HEK293 (cell line): ENCODE measurements at regions not wholly inside any gene's neighbourhood (a gene's known extent, or its start where the extent isn't known, plus 50 kb on each side); places are given as distances from the start of the nearest gene placed in this dataset.

Experiments
- CTCF ChIA-PET: fragments of 350-600 bp; formaldehyde crosslinking; extraction: SDS; loops from one replicate; lab custom pipeline; 2021; ENCODE audit warnings: antibody characterized with exemption; lab: Yijun Ruan, JAX
- POLR2A ChIA-PET: fragments of 300-600 bp; formaldehyde crosslinking; extraction: SDS; loops from one replicate; lab custom pipeline; 2020; ENCODE audit warnings: antibody characterized with exemption, inconsistent platforms; lab: Yijun Ruan, JAX
- H3K27ac ChIP-seq: fragments of 200-500 bp; sonication (Bioruptor generic); 2 replicates; pipeline ENCODE4 v1.5.1; 2014; ENCODE audit warnings: low read depth, low read length, control low read depth, inconsistent platforms; ENCODE audit errors: extremely low read depth
- H3K36me3 ChIP-seq, 2 experiments: fragments of 200-500 bp in 1 of 2; sonication (Bioruptor generic) in 1 of 2; 1 replicate in 1 of 2; 2 replicates in 1 of 2; pipeline ENCODE4 v1.5.1; 2014 to 2017; ENCODE audit warnings: inconsistent platforms in 2 of 2, low read length in 2 of 2; ENCODE audit not compliant: control insufficient read depth in 2 of 2, insufficient read depth in 1 of 2
- H3K4me1 ChIP-seq: fragments of 200-500 bp; sonication (Bioruptor generic); 2 replicates; pipeline ENCODE4 v1.5.1; 2014; ENCODE audit warnings: mild to moderate bottlenecking, low read length, inconsistent platforms; ENCODE audit not compliant: control insufficient read depth, insufficient read depth
- H3K4me3 ChIP-seq: 2 replicates; pipeline ENCODE4 v1.5.1; 2011; ENCODE audit warnings: low read depth, mild to moderate bottlenecking, control low read depth, low read length, moderate library complexity
- H3K9me3 ChIP-seq: fragments of 200-500 bp; sonication (Bioruptor generic); 2 replicates; pipeline ENCODE4 v1.5.1; 2014; ENCODE audit warnings: low read depth, low read length, inconsistent platforms; ENCODE audit not compliant: control insufficient read depth, insufficient read depth
- GLIS1 ChIP-seq: fragments of 450-650 bp; formaldehyde crosslinking; IDR thresholded peaks from 2 replicates; pipeline ENCODE4 v1.5.1; 2016; ENCODE audit warnings: missing biosample characterization, missing genetic modification characterization
- KLF7 ChIP-seq: fragments of 450-650 bp; formaldehyde crosslinking; IDR thresholded peaks from 2 replicates; pipeline ENCODE4 v1.5.1; 2016; ENCODE audit warnings: missing biosample characterization, missing genetic modification characterization, borderline replicate concordance
- PRDM1 ChIP-seq: fragments of 450-650 bp; formaldehyde crosslinking; IDR thresholded peaks from 2 replicates; pipeline ENCODE4; 2016; ENCODE audit warnings: missing biosample characterization, missing genetic modification characterization
- YY2 ChIP-seq: fragments of 450-650 bp; formaldehyde crosslinking; IDR thresholded peaks from 2 replicates; pipeline ENCODE4 v1.5.1; 2016; ENCODE audit warnings: missing biosample characterization, missing genetic modification characterization
- ZNF169 ChIP-seq: fragments of 450-650 bp; formaldehyde crosslinking; IDR thresholded peaks from 2 replicates; pipeline ENCODE4 v1.5.1; 2016; ENCODE audit warnings: missing biosample characterization, missing genetic modification characterization
- ZNF302 ChIP-seq: fragments of 450-650 bp; formaldehyde crosslinking; IDR thresholded peaks from 2 replicates; pipeline ENCODE4 v1.5.1; 2016; ENCODE audit warnings: missing biosample characterization, missing genetic modification characterization, low read depth
- ZNF354C ChIP-seq: fragments of 450-650 bp; formaldehyde crosslinking; IDR thresholded peaks from 2 replicates; pipeline ENCODE4 v1.5.1; 2016; ENCODE audit warnings: missing biosample characterization, missing genetic modification characterization, low read depth, borderline replicate concordance
- ZNF391 ChIP-seq: fragments of 450-650 bp; formaldehyde crosslinking; IDR thresholded peaks from 2 replicates; pipeline ENCODE4 v1.5.1; 2016; ENCODE audit warnings: low read depth, missing biosample characterization, missing genetic modification characterization, borderline replicate concordance
- ZNF426 ChIP-seq: fragments of 450-650 bp; formaldehyde crosslinking; IDR thresholded peaks from 2 replicates; pipeline ENCODE4 v1.5.1; 2017; ENCODE audit warnings: missing biosample characterization, missing genetic modification characterization, mild to moderate bottlenecking, inconsistent platforms, moderate library complexity
- ZNF473 ChIP-seq: fragments of 450-650 bp; formaldehyde crosslinking; IDR thresholded peaks from 2 replicates; pipeline ENCODE4 v1.5.1; 2017; ENCODE audit warnings: missing biosample characterization, missing genetic modification characterization
- ZNF514 ChIP-seq: fragments of 450-650 bp; formaldehyde crosslinking; IDR thresholded peaks from 2 replicates; pipeline ENCODE4 v1.5.1; 2016; ENCODE audit warnings: missing biosample characterization, missing genetic modification characterization
- ZNF521 ChIP-seq: fragments of 450-650 bp; formaldehyde crosslinking; IDR thresholded peaks from 2 replicates; pipeline ENCODE4 v1.5.1; 2017; ENCODE audit warnings: missing biosample characterization, mild to moderate bottlenecking, missing genetic modification characterization
- ZNF544 ChIP-seq: fragments of 450-650 bp; formaldehyde crosslinking; IDR thresholded peaks from 2 replicates; pipeline ENCODE4 v1.5.0; 2017; ENCODE audit warnings: missing biosample characterization, missing genetic modification characterization
- ZNF548 ChIP-seq: fragments of 450-650 bp; formaldehyde crosslinking; IDR thresholded peaks from 2 replicates; pipeline ENCODE4 v1.5.1; 2016; ENCODE audit warnings: missing biosample characterization, missing genetic modification characterization
- ZNF600 ChIP-seq: fragments of 450-650 bp; formaldehyde crosslinking; IDR thresholded peaks from 2 replicates; pipeline ENCODE4 v1.5.1; 2016; ENCODE audit warnings: missing biosample characterization, missing genetic modification characterization
- ZNF670 ChIP-seq: fragments of 450-650 bp; formaldehyde crosslinking; IDR thresholded peaks from 2 replicates; pipeline ENCODE4 v1.5.1; 2016; ENCODE audit warnings: missing biosample characterization, missing genetic modification characterization, low read depth
- ZNF747 ChIP-seq: fragments of 450-650 bp; formaldehyde crosslinking; IDR thresholded peaks from 2 replicates; pipeline ENCODE4 v1.5.1; 2016; ENCODE audit warnings: missing biosample characterization, missing genetic modification characterization
- ZNF776 ChIP-seq: fragments of 450-650 bp; formaldehyde crosslinking; IDR thresholded peaks from 2 replicates; pipeline ENCODE4 v1.5.0; 2017; ENCODE audit warnings: missing biosample characterization, missing genetic modification characterization, borderline replicate concordance
- ZNF785 ChIP-seq: fragments of 450-650 bp; formaldehyde crosslinking; IDR thresholded peaks from 2 replicates; pipeline ENCODE4 v1.5.1; 2016; ENCODE audit warnings: missing biosample characterization, missing genetic modification characterization
- ZNF837 ChIP-seq: fragments of 450-650 bp; formaldehyde crosslinking; IDR thresholded peaks from 2 replicates; pipeline ENCODE4 v1.5.1; 2016; ENCODE audit warnings: missing biosample characterization, missing genetic modification characterization
- ZNF843 ChIP-seq: fragments of 450-650 bp; formaldehyde crosslinking; IDR thresholded peaks from 2 replicates; pipeline ENCODE4 v1.5.1; 2016; ENCODE audit warnings: missing biosample characterization, missing genetic modification characterization
- ZXDB ChIP-seq: fragments of 450-650 bp; formaldehyde crosslinking; IDR thresholded peaks from 2 replicates; pipeline ENCODE4 v1.5.1; 2016; ENCODE audit warnings: missing biosample characterization, missing genetic modification characterization
- TF ChIP-seq, protein P1 (sequence below): fragments of 450-650 bp; formaldehyde crosslinking; IDR thresholded peaks from 2 replicates; pipeline ENCODE4 v1.5.1; 2016; ENCODE audit warnings: missing biosample characterization, missing genetic modification characterization
- TF ChIP-seq, protein P2 (sequence below): fragments of 450-650 bp; formaldehyde crosslinking; optimal IDR thresholded peaks from 2 replicates; pipeline ENCODE3; 2016; ENCODE audit warnings: missing biosample characterization, mild to moderate bottlenecking, missing genetic modification characterization
- TF ChIP-seq, protein P3 (sequence below): fragments of 450-650 bp; formaldehyde crosslinking; IDR thresholded peaks from 2 replicates; pipeline ENCODE4 v1.5.1; 2017; ENCODE audit warnings: missing biosample characterization, mild to moderate bottlenecking, missing genetic modification characterization, moderate library complexity

DNA sequence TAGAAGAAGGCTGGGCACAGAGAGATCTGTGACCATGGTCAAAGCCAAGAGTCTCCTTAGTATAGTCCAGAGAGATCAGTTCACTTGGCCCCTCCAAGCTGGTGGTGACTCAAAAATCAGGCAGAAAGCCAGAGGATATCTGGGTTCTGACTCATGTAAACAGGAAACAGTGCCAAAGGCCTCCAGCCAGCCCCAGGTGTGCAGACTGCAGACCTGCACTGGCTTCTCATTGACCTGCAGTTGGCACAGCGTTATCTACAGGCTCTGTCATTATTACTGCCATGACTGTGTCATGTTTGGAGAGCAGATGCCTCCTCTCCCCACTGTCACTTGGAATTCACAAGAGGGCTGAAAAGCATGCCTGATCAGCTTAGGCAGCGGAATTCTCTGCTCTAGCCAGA lies 295.7 kb upstream of the PRKD1 start (continued):
- TF ChIP-seq, protein P1, sequence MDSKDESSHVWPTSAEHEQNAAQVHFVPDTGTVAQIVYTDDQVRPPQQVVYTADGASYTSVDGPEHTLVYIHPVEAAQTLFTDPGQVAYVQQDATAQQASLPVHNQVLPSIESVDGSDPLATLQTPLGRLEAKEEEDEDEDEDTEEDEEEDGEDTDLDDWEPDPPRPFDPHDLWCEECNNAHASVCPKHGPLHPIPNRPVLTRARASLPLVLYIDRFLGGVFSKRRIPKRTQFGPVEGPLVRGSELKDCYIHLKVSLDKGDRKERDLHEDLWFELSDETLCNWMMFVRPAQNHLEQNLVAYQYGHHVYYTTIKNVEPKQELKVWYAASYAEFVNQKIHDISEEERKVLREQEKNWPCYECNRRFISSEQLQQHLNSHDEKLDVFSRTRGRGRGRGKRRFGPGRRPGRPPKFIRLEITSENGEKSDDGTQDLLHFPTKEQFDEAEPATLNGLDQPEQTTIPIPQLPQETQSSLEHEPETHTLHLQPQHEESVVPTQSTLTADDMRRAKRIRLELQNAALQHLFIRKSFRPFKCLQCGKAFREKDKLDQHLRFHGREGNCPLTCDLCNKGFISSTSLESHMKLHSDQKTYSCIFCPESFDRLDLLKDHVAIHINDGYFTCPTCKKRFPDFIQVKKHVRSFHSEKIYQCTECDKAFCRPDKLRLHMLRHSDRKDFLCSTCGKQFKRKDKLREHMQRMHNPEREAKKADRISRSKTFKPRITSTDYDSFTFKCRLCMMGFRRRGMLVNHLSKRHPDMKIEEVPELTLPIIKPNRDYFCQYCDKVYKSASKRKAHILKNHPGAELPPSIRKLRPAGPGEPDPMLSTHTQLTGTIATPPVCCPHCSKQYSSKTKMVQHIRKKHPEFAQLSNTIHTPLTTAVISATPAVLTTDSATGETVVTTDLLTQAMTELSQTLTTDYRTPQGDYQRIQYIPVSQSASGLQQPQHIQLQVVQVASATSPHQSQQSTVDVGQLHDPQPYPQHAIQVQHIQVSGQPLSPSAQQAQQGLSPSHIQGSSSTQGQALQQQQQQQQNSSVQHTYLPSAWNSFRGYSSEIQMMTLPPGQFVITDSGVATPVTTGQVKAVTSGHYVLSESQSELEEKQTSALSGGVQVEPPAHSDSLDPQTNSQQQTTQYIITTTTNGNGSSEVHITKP (tag by site-specific recombination): peak; percentile 68
- TF ChIP-seq ZXDB (tag by site-specific recombination) (peak; percentile 63; the same call in 1 of the 2 replicates), ZNF169 (tag by site-specific recombination) (no peak), GLIS1 (tag by site-specific recombination) (0 out of 2 replicates have a peak, but pooled peaks have one; percentile 28)

DNA sequence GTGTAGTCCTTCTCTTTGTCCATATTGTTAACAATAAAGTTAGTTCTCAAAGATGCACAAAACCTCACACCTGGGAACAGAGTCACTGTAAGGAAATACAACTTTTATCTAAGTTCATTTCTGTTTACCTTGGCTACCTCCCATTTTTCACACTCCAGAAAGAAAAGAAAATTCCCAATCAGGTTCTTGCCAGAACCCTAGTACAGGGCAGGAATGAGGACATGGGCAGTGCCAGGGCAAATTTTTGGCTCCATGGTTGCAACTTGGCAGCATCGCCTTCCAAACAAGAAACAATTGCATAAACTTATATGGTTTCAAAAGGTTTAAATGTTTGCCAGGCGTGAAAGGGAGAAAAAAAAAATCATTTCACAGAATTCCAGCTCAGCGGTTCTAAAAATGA lies 296.3 kb upstream of the PRKD1 start:
- Histone ChIP-seq H3K4me3 (no peak overlapping the region), H3K4me1 (peaks cover 20% of the 10 kb centered on the region), H3K27ac (no peak overlapping the region), H3K9me3 (no peaks in the 10 kb centered on the region), H3K36me3 (no peaks in the 10 kb centered on the region)
- ChIA-PET CTCF (interaction anchor here (1.8 to 2.6 kb wide), 2 partner anchors 10 to 47 kb away, joined by 7 to 13 read pairs; no protein-coding TSS in a partner anchor), POLR2A (no interaction called here)
- TF ChIP-seq ZNF843 (no peak), ZNF600 (tag by site-specific recombination) (no peak), ZNF747 (tag by site-specific recombination) (no peak), ZNF548 (no peak), ZNF785 (tag by site-specific recombination) (no peak)
- TF ChIP-seq, protein P2, sequence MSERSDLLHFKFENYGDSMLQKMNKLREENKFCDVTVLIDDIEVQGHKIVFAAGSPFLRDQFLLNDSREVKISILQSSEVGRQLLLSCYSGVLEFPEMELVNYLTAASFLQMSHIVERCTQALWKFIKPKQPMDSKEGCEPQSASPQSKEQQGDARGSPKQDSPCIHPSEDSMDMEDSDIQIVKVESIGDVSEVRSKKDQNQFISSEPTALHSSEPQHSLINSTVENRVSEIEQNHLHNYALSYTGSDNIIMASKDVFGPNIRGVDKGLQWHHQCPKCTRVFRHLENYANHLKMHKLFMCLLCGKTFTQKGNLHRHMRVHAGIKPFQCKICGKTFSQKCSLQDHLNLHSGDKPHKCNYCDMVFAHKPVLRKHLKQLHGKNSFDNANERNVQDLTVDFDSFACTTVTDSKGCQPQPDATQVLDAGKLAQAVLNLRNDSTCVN (tag by site-specific recombination): no peak

DNA sequence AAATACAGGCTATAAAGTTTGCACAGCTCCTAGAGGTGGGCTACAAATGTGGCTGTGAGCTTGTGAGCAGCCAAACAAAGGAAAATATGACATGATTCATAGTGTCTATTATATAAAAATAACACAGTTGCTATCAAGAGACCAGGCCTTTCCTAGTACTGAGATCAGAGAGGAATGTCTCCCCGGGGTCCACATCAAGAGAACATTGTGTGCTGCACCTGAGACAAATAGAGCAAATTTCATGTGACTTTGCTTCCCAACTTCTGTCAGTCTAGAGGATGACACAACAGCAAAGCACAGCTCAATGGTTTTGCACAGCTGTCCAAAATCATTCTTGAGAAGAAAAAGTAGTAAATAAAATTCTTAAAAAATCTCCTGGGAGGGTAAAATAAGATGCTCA lies 297.5 kb upstream of the PRKD1 start:
- POLR2A ChIA-PET: no interaction called here
- Histone ChIP-seq H3K27ac (no peak overlapping the region), H3K36me3 (no peaks in the 10 kb centered on the region), H3K4me3 (no peak overlapping the region), H3K4me1 (peaks cover 20% of the 10 kb centered on the region), H3K9me3 (no peaks in the 10 kb centered on the region)
- CTCF ChIA-PET: interaction anchor here (2.1 to 2.6 kb wide), 2 partner anchors 11 to 46 kb away, joined by 8 to 13 read pairs; no protein-coding TSS in a partner anchor
- TF ChIP-seq ZNF670 (tag by site-specific recombination) (no peak), KLF7 (no peak), ZNF354C (tag by site-specific recombination) (no peak), ZNF776 (tag by site-specific recombination) (no peak), YY2 (tag by site-specific recombination) (no peak), ZNF837 (no peak), ZNF426 (no peak)

DNA sequence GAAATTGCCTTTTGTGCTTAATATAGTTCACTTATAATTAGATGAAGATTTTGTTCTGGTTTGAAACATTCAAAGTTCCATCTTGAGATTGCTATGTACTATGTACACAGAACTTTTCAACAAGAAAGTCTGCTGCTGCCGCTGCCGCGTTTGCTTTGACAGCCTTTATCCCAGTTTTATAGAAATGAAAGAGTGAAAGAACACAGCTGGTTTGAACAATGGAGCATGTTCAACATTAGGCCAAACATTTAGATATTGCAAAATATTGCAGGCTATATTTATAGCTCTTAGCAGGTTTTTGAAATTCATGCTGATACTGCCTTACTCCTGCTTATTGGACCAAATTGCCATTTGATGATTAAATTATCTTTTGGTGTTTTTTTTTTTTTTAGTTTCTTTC lies 299.8 kb upstream of the PRKD1 start:
- ChIA-PET POLR2A (no interaction called here), CTCF (interaction anchor here (0.6 to 2.2 kb wide), 2 partner anchors 13 to 1008 kb away, joined by 5 to 11 read pairs; no protein-coding TSS in a partner anchor)
- Histone ChIP-seq H3K36me3 (no peaks in the 10 kb centered on the region), H3K27ac (no peak overlapping the region), H3K4me3 (no peak overlapping the region), H3K9me3 (no peaks in the 10 kb centered on the region), H3K4me1 (peaks cover 12% of the 10 kb centered on the region)
- TF ChIP-seq ZNF302 (tag by site-specific recombination) (no peak), ZNF473 (tag by site-specific recombination) (no peak), PRDM1 (tag by site-specific recombination) (no peak), ZNF391 (no peak), ZNF521 (tag by site-specific recombination) (no peak), ZNF544 (tag by site-specific recombination) (no peak), ZNF514 (tag by site-specific recombination) (no peak)
- TF ChIP-seq, protein P3, sequence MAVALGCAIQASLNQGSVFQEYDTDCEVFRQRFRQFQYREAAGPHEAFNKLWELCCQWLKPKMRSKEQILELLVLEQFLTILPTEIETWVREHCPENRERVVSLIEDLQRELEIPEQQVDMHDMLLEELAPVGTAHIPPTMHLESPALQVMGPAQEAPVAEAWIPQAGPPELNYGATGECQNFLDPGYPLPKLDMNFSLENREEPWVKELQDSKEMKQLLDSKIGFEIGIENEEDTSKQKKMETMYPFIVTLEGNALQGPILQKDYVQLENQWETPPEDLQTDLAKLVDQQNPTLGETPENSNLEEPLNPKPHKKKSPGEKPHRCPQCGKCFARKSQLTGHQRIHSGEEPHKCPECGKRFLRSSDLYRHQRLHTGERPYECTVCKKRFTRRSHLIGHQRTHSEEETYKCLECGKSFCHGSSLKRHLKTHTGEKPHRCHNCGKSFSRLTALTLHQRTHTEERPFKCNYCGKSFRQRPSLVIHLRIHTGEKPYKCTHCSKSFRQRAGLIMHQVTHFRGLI (tag by site-specific recombination): no peak
- TF ChIP-seq, protein P2 (tag by site-specific recombination): no peak
